Gastroesophageal sphincter (tissue), 3 donors: ENCODE measurements at regions not wholly inside any gene's neighbourhood (a gene's known extent, or its start where the extent isn't known, plus 50 kb on each side); places are given as distances from the start of the nearest gene placed in this dataset.

Experiments used
- CTCF ChIP-seq, 4 experiments: fragments of 200-600 bp in 2 of 4; fragments of 450-650 bp in 2 of 4; sonication (generic) in 1 of 4; IDR thresholded peaks; one replicate each; pipeline ENCODE4 v1.5.1; 2017 to 2019; ENCODE audit warnings: antibody characterized with exemption in 4 of 4, mild to moderate bottlenecking in 2 of 4, moderate library complexity in 2 of 4
- EP300 ChIP-seq: sonication (generic); formaldehyde crosslinking; IDR thresholded peaks from one replicate; pipeline ENCODE4 v1.6.1; 2017; ENCODE audit warnings: antibody characterized with exemption, mild to moderate bottlenecking
- POLR2A ChIP-seq, 2 donors: fragments of 450-650 bp; IDR thresholded peaks; one replicate each; pipeline ENCODE4 v1.6.1; 2017; ENCODE audit warnings: antibody characterized with exemption in 2 of 2, mild to moderate bottlenecking in 2 of 2, moderate library complexity in 1 of 2

GRCh38 chr7:115429918-115430317, 508.0 kb downstream of the MDFIC start:
- TF ChIP-seq CTCF (IDR thresholded peaks at IDR 0.05) (no peak), POLR2A (IDR thresholded peaks at IDR 0.05) (no peak), EP300 (no peak)
